ENCODE measurements at regions not wholly inside any gene's neighbourhood (a gene's known extent, or its start where the extent isn't known, plus 50 kb on each side); places are given as distances from the start of the nearest gene placed in this dataset.
"Not testable (repeated sequence)": the region's sequence is repeated elsewhere in the genome, so short reads cannot be mapped to it uniquely, and the experiment has no call there.

DNA sequence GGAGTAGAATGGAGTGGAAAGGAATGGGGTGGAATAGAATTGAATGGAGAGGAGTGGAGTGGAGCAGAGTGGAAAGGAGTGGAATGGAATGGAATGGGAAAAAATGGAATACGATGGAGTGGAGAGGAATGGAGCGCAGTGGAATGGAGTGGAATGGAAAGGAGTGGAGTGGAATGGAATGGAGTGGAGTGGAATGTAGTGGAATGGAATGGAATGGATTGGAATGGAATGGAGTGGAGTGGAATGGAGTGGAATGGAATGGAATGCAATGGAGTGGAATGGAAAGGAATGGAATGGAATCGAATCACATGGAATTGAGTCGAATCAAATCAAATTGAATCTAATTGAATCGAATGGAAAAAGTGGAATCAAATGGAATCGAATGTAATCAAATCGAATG, 1016.1 kb downstream of the CDY1 start:
- no peak for DNase-seq
- in situ Hi-C loops (cut with MboI; ENCODE audit: low pct_unique_long_range_greater_than_20kb, low sequenced_read_pairs), result no loop called here

DNA sequence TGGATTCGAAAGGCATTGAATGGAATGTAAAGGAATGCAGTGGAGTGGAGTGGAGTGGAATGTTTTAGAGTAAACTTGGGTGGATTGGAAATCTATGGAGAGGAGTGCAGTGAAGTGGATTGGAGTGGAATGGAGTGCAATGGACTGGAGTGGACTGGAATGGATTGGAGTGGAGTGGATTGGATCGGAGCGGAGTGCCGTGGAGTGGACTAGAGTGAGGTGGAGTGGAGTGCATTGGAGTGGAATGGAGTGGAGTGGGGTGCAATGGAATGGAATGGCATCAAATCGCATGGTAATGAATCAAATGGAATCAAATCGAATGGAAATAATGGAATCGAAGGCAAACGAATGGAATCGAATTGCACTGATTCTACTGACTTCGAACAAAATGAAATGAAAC, 1023.9 kb downstream of the CDY1 start:
- in situ Hi-C loops (cut with MboI; ENCODE audit: low pct_unique_long_range_greater_than_20kb, low sequenced_read_pairs), result not testable (repeated sequence)

DNA sequence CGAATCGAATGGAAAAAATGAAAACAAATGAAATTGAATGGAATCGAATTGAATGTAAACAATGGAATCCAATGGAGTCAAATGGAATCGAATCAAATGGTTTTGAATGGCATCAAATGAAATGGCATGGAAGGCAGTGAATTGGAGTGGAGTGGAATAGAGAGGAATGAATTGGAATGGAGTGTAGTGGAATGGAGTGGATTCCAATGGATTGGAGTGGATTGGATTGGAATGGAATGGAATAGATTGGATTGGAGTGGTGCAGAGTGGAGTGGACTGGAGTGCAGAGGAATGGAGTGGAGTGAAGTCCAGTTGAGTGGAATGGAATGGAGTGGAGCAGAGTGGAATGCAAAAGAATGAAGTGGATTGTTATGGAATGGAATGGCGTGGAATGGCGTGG, 1026.3 kb downstream of the CDY1 start:
- in situ Hi-C loops (cut with MboI; ENCODE audit: low pct_unique_long_range_greater_than_20kb, low sequenced_read_pairs); DNase-seq: not testable (repeated sequence)

More for the DNA sequence above, 1023.9 kb downstream of the CDY1 start:
- not testable (repeated sequence) for DNase-seq

DNA sequence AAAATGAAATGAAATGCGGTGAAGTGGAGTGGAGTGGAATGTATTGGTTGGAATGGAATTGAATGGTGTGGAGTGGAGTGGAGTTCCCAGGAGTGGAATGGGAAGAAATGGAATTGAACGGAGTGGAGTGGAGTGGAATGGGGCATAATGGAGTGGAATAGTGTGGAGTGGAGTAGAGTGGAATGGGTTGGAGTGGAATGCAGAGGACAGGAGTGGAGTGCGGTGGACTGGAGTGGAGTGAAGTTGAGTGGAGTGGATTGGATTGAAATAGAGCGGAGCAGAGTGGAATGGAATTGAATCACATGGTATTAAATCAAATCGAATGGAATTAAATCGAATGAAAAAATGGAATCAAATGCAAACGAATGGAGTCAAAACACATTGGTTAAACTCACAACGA, 1042.3 kb downstream of the CDY1 start:
- in situ Hi-C loops (cut with MboI; ENCODE audit: low pct_unique_long_range_greater_than_20kb, low sequenced_read_pairs); DNase-seq: not testable (repeated sequence)

DNA sequence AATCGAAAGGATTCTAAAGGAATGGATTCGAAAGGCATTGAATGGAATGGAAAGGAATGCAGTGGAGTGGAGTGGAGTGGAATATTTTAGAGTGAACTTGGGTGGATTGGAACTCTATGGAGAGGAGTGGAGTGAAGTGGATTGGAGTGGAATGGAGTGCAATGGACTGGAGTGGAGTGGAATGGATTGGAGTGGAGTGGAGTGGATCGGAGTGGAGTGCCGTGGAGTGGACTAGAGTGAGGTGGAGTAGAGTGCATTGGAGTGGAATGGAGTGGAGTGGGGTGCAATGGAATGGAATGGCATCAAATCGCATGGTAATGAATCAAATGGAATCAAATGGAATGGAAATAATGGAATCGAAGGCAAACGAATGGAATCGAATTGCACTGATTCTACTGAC, 1044.8 kb downstream of the CDY1 start:
- in situ Hi-C loops (cut with MboI; ENCODE audit: low pct_unique_long_range_greater_than_20kb, low sequenced_read_pairs); DNase-seq: not testable (repeated sequence)

DNA sequence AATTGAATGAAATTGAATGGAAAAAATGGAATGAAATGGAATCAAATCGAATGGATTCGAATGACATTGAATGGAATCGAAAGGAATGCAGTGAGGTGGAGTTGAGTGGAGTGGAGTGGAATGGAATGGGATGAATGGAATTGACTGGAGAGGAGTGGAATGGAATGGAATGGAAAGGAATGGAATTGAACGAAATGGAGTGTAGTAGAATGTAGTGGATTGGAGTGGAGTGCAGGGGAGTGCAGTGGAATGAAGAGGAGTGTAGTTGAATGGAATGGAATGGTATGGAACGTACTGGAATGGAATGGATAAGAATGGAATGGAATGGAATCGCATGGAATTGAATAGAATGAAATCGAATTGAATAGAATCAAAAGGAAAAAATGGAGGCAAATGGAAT, 1047.3 kb downstream of the CDY1 start:
- in situ Hi-C loops (cut with MboI; ENCODE audit: low pct_unique_long_range_greater_than_20kb, low sequenced_read_pairs); DNase-seq: not testable (repeated sequence)

DNA sequence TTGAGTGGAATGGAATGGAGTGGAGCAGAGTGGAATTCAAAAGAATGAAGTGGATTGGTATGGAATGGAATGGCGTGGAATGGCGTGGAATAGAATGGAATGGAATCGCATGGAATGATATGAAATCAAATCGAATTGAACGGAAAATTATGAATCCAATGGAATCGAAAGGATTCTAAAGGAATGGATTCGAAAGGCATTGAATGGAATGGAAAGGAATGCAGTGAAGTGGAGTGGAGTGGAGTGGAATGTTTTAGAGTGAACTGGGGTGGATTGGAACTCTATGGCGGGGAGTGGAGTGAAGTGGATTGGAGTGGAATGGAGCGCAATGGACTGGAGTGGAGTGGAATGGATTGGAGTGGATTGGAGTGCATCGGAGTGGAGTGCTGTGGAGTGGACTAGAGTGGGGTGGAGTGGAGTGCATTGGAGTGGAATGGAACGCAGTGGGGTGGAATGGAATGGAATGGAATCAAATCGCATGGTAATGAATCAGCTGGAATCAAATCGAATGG, 1048.5 kb downstream of the CDY1 start:
- DNase-seq, result peak; percentile 17
- in situ Hi-C loops (cut with MboI; ENCODE audit: low pct_unique_long_range_greater_than_20kb, low sequenced_read_pairs), result not testable (repeated sequence)

DNA sequence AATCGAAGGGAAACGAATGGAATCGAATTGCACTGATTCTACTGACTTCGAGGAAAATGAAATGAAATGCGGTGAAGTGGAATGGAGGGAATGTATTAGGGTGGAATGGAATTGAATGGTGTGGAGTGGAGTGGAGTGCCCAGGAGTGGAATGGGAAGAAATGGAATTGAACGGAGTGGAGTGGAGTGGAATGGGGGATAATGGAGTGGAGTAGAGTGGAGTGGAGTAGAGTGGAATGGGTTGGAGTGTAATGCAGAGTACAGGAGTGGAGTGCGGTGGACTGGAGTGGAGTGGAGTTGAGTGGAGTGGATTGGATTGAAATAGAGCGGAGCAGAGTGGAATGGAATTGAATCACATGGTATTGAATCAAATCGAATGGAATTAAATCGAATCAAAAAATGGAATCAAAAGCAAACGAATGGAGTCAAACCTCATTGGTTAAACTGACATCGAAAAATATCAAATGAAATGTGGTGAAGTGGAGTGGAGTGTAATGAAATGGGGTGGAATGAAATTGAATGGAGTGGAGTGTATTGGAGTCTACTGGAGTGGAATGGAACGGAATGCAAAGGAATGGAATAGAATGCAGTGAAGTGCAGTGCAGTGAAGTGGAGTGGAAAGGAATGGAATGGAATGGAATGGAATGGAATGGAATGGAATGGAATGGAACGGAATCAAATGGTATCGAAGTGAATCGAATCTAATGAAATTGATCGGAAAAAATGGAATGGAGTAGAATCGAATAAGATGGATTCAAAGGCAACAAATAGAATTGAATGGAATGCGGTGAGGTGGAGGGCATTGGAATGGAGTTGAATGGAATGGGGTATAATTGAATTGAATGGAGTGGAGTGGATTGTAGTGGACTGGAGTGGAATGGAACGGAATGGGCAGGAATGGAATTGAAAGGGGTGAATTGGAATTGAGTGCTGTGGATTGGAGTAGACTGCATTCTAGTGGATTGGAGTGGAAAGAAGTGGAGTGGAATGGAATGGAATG, 1049.3 kb downstream of the CDY1 start:
- in situ Hi-C loops (cut with MboI; ENCODE audit: low pct_unique_long_range_greater_than_20kb, low sequenced_read_pairs), result not testable (repeated sequence)
- peak; percentile 43 for DNase-seq
